HuH-7.5 (cell line): ENCODE measurements at regions not wholly inside any gene's neighbourhood (a gene's known extent, or its start where the extent isn't known, plus 50 kb on each side); places are given as distances from the start of the nearest gene placed in this dataset.

Experiments used
- DNase-seq: peaks from one replicate; pipeline ENCODE4 v3.0.0; 2011; ENCODE audit warnings: low spot score

GRCh38 chr2:71864085-71864484 lies 283.6 kb downstream of the CYP26B1 start:
- DNase-seq, result no peak

- no peak for DNase-seq
Measured at GRCh38 chr2:71863396-71863795, 284.3 kb downstream of the CYP26B1 start.

GRCh38 chr2:71862921-71863320 lies 284.7 kb downstream of the CYP26B1 start:
- no peak for DNase-seq

GRCh38 chr2:71861186-71862160 lies 286.2 kb downstream of the CYP26B1 start:
- DNase-seq, result no peak

- DNase-seq, result no peak
Measured at GRCh38 chr2:71860381-71860926, 287.2 kb downstream of the CYP26B1 start.

- no peak for DNase-seq
Measured at GRCh38 chr2:71859211-71859847, 288.3 kb downstream of the CYP26B1 start.

- DNase-seq, result no peak
Measured at GRCh38 chr2:71858071-71858470, 289.6 kb downstream of the CYP26B1 start.

GRCh38 chr2:71857636-71858035 lies 290.0 kb downstream of the CYP26B1 start:
- DNase-seq, result no peak

GRCh38 chr2:71856773-71857525 lies 290.7 kb downstream of the CYP26B1 start:
- DNase-seq, result no peak

GRCh38 chr2:71853858-71854257 lies 293.8 kb downstream of the CYP26B1 start:
- no peak for DNase-seq

GRCh38 chr2:71852141-71852711 lies 295.4 kb downstream of the CYP26B1 start:
- DNase-seq, result no peak

GRCh38 chr2:71851094-71851750 lies 296.4 kb downstream of the CYP26B1 start:
- DNase-seq, result no peak

GRCh38 chr2:71850306-71850801 lies 297.3 kb downstream of the CYP26B1 start:
- DNase-seq, result no peak

GRCh38 chr2:71849607-71850305 lies 297.9 kb downstream of the CYP26B1 start:
- no peak for DNase-seq

- DNase-seq, result no peak
Measured at GRCh38 chr2:71849111-71849510, 298.6 kb downstream of the CYP26B1 start.

- DNase-seq, result no peak
Measured at GRCh38 chr2:71846669-71847291, 300.9 kb downstream of the CYP26B1 start.

- DNase-seq, result no peak
Measured at GRCh38 chr2:71846072-71846471, 301.6 kb downstream of the CYP26B1 start.

- no peak for DNase-seq
Measured at GRCh38 chr2:71844967-71845366, 302.7 kb downstream of the CYP26B1 start.

- no peak for DNase-seq
Measured at GRCh38 chr2:71843391-71843850, 304.2 kb downstream of the CYP26B1 start.

- DNase-seq, result no peak
Measured at GRCh38 chr2:71842744-71843143, 304.9 kb downstream of the CYP26B1 start.
